Mesendoderm (in vitro differentiated cells): ENCODE measurements at regions not wholly inside any gene's neighbourhood (a gene's known extent, or its start where the extent isn't known, plus 50 kb on each side); places are given as distances from the start of the nearest gene placed in this dataset.
A peak's percentile ranks its signal among the peaks of the same experiment; 100 is the strongest.

ENCODE experiments used
- DNase-seq: peaks from one replicate; pipeline ENCODE4 v3.0.0; 2013
- H2AK5ac ChIP-seq: 2 replicates; pipeline ENCODE4 v1.6.1; 2013; ENCODE audit warnings: low read length, inconsistent platforms
- H2BK120ac ChIP-seq: 2 replicates; pipeline ENCODE4 v1.6.1; 2013; ENCODE audit warnings: low read depth, mild to moderate bottlenecking, low read length, moderate library complexity, mixed read lengths
- H2BK15ac ChIP-seq: replicated peaks from 2 replicates; pipeline ENCODE4 v1.6.1; 2013; ENCODE audit warnings: low read depth, mild to moderate bottlenecking, moderate library complexity
- H2BK5ac ChIP-seq: 2 replicates; pipeline ENCODE4 v1.6.1; 2013; ENCODE audit warnings: low read length, inconsistent platforms
- H3K18ac ChIP-seq: 2 replicates; pipeline ENCODE4 v1.6.1; 2013; ENCODE audit warnings: mild to moderate bottlenecking, low read length, mixed read lengths
- H3K23ac ChIP-seq: one replicate; pipeline ENCODE4 v1.6.1; 2013; ENCODE audit warnings: low read length
- H3K27ac ChIP-seq: 2 replicates; pipeline ENCODE4 v1.5.1; 2013; ENCODE audit warnings: low read depth, mild to moderate bottlenecking, inconsistent platforms, low read length, moderate library complexity
- H3K27me3 ChIP-seq: 2 replicates; pipeline ENCODE4 v1.6.1; 2013; ENCODE audit warnings: low read length, control low read depth, mild to moderate bottlenecking, inconsistent platforms; ENCODE audit not compliant: insufficient read depth, poor library complexity
- H3K36me3 ChIP-seq: 2 replicates; pipeline ENCODE4 v1.6.1; 2013; ENCODE audit warnings: low read length, inconsistent platforms; ENCODE audit not compliant: control insufficient read depth, insufficient read depth
- H3K4ac ChIP-seq: one replicate; pipeline ENCODE4 v1.6.1; 2013; ENCODE audit warnings: low read depth, mild to moderate bottlenecking, low read length, moderate library complexity
- H3K4me1 ChIP-seq: 2 replicates; pipeline ENCODE4 v1.6.1; 2013; ENCODE audit warnings: low read depth, low read length, inconsistent platforms; ENCODE audit not compliant: control insufficient read depth
- H3K4me2 ChIP-seq: 2 replicates; pipeline ENCODE4 v1.6.1; 2013; ENCODE audit warnings: low read length
- H3K4me3 ChIP-seq: 2 replicates; pipeline ENCODE4 v1.5.1; 2013; ENCODE audit warnings: mild to moderate bottlenecking, low read length
- H3K56ac ChIP-seq: one replicate; pipeline ENCODE4 v1.6.1; 2013; ENCODE audit warnings: low read length
- H3K79me1 ChIP-seq: 2 replicates; pipeline ENCODE4 v1.6.1; 2013; ENCODE audit warnings: low read length, inconsistent platforms
- H3K79me2 ChIP-seq: 2 replicates; pipeline ENCODE4 v1.6.1; 2013; ENCODE audit warnings: mild to moderate bottlenecking, low read length; ENCODE audit not compliant: control insufficient read depth, insufficient read depth
- H3K9ac ChIP-seq: 2 replicates; pipeline ENCODE4 v1.6.1; 2013; ENCODE audit warnings: low read length, inconsistent platforms
- H4K5ac ChIP-seq: one replicate; pipeline ENCODE4 v1.6.1; 2013; ENCODE audit warnings: low read length
- H4K8ac ChIP-seq: one replicate; pipeline ENCODE4 v1.6.1; 2013; ENCODE audit warnings: low read depth, mild to moderate bottlenecking, control low read depth, low read length, moderate library complexity
- WGBS: extraction: QIAGEN DNeasy Blood & Tissue Kit; methylation state at CpG from one replicate; pipeline ENCODE4 v1.1.7; 2013; ENCODE audit warnings: low lambda C conversion rate, missing lambda C conversion rate; ENCODE audit not compliant: insufficient coverage; ENCODE audit errors: extremely low coverage; 5-methylcytosine and 5-hydroxymethylcytosine counted together

- Histone ChIP-seq H2BK120ac (no peak overlapping the region), H2BK5ac (no peak overlapping the region), H3K56ac (no peak overlapping the region), H3K4me3 (no peak overlapping the region), H3K9ac (no peak overlapping the region), H2BK15ac (no peak overlapping the region), H3K23ac (no peak overlapping the region), H3K27me3 (no peaks in the 10 kb centered on the region), H3K79me1 (no peaks in the 10 kb centered on the region), H3K27ac (no peak overlapping the region), H3K79me2 (no peaks in the 10 kb centered on the region), H2AK5ac (no peak overlapping the region), H4K8ac (no peak overlapping the region), H3K4me2 (no peak overlapping the region), H4K5ac (no peak overlapping the region), H3K4ac (no peak overlapping the region), H3K4me1 (no peaks in the 10 kb centered on the region), H3K36me3 (no peaks in the 10 kb centered on the region), H3K18ac (no peak overlapping the region)
- no CpG with 5 or more reads among the region's 3 CpGs for WGBS
- DNase-seq = no peak
These were observed 443.9 kb downstream of the GPAT3 start for GRCh38 chr4:83979773-83980172.

DNA sequence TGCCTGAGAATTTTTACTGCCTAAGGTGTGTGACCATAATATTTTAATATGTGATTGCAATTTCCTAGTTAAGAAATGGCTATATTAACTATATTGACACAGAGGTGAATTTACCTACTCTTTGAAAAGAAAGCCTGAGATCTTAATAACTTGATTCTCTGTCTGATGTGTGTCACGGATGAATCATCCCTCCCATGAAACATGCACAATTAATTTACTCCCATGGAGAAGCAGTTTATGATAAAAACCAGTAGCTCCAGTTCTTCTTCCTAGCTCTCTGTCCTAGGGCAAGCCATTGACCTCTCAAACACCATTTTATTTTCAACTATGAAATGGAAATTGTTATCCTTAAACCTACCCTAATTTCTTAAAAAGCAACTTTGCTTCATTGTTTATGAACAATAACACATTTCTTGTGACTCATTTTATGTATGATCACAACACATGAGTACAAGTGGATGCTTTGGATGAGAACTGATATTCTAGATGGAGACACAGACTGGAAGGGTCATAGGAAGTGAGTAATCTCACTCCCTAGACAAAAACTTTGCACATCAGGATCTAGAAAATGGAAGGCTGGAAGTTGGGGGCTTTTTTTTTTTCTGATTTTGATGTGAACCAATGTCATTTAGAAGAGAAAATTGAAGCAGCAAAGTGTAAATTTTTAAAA lies 438.3 kb downstream of the GPAT3 start:
- Histone ChIP-seq H3K56ac (no peak overlapping the region), H3K4me2 (no peak overlapping the region), H2BK15ac (no peak overlapping the region), H3K4ac (no peak overlapping the region), H2BK5ac (no peak overlapping the region), H3K9ac (no peak overlapping the region), H3K79me2 (no peaks in the 10 kb centered on the region), H2BK120ac (no peak overlapping the region), H3K79me1 (no peaks in the 10 kb centered on the region), H3K27me3 (no peaks in the 10 kb centered on the region), H3K4me3 (no peak overlapping the region), H4K5ac (no peak overlapping the region), H3K4me1 (no peaks in the 10 kb centered on the region), H2AK5ac (no peak overlapping the region), H3K36me3 (no peaks in the 10 kb centered on the region), H3K23ac (no peak overlapping the region), H3K18ac (no peak overlapping the region), H3K27ac (no peak overlapping the region), H4K8ac (no peak overlapping the region)
- WGBS = no CpG with 5 or more reads among the region's 1 CpG
- no peak for DNase-seq

- Histone ChIP-seq H3K79me2 (no peaks in the 10 kb centered on the region), H3K23ac (no peak overlapping the region), H3K36me3 (no peaks in the 10 kb centered on the region), H3K56ac (no peak overlapping the region), H3K4ac (no peak overlapping the region), H2BK120ac (no peak overlapping the region), H3K4me3 (no peak overlapping the region), H3K27ac (no peak overlapping the region), H3K4me2 (no peak overlapping the region), H3K4me1 (no peaks in the 10 kb centered on the region), H2BK5ac (no peak overlapping the region), H2AK5ac (no peak overlapping the region), H2BK15ac (no peak overlapping the region), H4K5ac (no peak overlapping the region), H3K27me3 (no peaks in the 10 kb centered on the region), H3K9ac (no peak overlapping the region), H3K79me1 (no peaks in the 10 kb centered on the region), H4K8ac (no peak overlapping the region), H3K18ac (no peak overlapping the region)
- WGBS = no CpG with 5 or more reads among the region's 3 CpGs
- DNase-seq = peak; percentile 53
These were observed 429.2 kb downstream of the GPAT3 start for GRCh38 chr4:83964996-83965541.

DNA sequence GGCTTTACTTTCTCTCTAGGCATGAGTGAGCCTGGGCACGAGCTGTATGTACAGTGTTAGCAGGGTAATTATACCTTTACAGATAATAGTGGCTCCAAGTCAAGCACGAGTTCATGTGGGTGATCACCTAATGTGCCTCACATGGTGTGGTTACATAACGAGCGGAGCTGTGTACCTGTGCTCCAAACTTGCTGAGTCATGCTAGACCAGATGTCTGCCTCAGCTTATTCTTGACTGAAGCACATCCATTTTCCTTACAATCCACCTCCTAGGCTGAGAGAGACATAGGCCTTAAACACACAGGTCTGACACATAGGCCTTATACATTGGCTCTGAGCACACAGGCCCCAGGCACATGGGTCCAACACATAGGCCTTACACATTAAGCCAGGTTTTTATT lies 426.6 kb downstream of the GPAT3 start:
- Histone ChIP-seq H3K79me1 (no peaks in the 10 kb centered on the region), H3K79me2 (no peaks in the 10 kb centered on the region), H3K27me3 (no peaks in the 10 kb centered on the region), H3K4me3 (no peak overlapping the region), H3K4me1 (no peaks in the 10 kb centered on the region), H2BK120ac (no peak overlapping the region), H3K18ac (no peak overlapping the region), H3K9ac (no peak overlapping the region), H3K4me2 (no peak overlapping the region), H3K4ac (no peak overlapping the region), H3K36me3 (no peaks in the 10 kb centered on the region), H2BK15ac (no peak overlapping the region), H2BK5ac (no peak overlapping the region), H3K23ac (no peak overlapping the region), H3K56ac (no peak overlapping the region), H3K27ac (no peak overlapping the region), H4K5ac (no peak overlapping the region), H2AK5ac (no peak overlapping the region), H4K8ac (no peak overlapping the region)
- DNase-seq = no peak
- no CpG with 5 or more reads among the region's 4 CpGs for WGBS

DNA sequence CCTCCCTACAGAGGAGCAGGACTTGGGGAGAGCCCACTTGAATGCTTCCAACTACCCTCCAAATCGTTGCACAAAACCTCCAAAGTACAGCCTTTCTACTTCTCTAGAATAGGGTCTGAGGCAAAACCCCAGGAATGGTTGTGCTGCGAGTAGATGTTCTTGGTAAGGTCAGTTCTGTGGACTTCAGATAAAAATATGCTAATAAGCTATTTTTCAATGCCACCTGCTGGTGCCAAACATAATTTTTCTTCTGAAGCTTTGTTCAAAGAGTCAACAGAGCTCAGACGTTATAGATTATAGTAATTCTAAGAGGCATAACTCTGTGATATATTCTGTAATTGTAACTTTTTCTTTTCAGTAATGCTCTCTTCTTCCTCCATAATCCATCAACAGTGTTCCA lies 425.7 kb downstream of the GPAT3 start:
- H3K4me1 ChIP-seq = no peaks in the 10 kb centered on the region
- no peak overlapping the region for H4K8ac ChIP-seq
- no peak overlapping the region for H3K4me2 ChIP-seq
- no peaks in the 10 kb centered on the region for H3K27me3 ChIP-seq
- no peak overlapping the region for H3K27ac ChIP-seq
- no peak overlapping the region for H3K18ac ChIP-seq
- no peaks in the 10 kb centered on the region for H3K79me1 ChIP-seq
- no peaks in the 10 kb centered on the region for H3K79me2 ChIP-seq
- no peak overlapping the region for H3K4ac ChIP-seq
- H3K9ac ChIP-seq = no peak overlapping the region
- H2AK5ac ChIP-seq = no peak overlapping the region
- no peak overlapping the region for H4K5ac ChIP-seq
- no peak overlapping the region for H3K23ac ChIP-seq
- no peak for DNase-seq
- H2BK120ac ChIP-seq = no peak overlapping the region
- H2BK5ac ChIP-seq = no peak overlapping the region
- H3K36me3 ChIP-seq = no peaks in the 10 kb centered on the region
- H2BK15ac ChIP-seq = no peak overlapping the region
- whole genome bisulfite sequencing = no CpG with 5 or more reads among the region's 3 CpGs
- no peak overlapping the region for H3K4me3 ChIP-seq
- no peak overlapping the region for H3K56ac ChIP-seq

GRCh38 chr4:83959160-83959559 lies 423.3 kb downstream of the GPAT3 start:
- no peak overlapping the region for H2BK120ac ChIP-seq
- no CpG with 5 or more reads among the region's 5 CpGs for WGBS

More at GRCh38 chr4:83959160-83959559, 423.3 kb downstream of the GPAT3 start:
- no peak overlapping the region for H3K23ac ChIP-seq
- no peaks in the 10 kb centered on the region for H3K4me1 ChIP-seq
- H3K36me3 ChIP-seq = no peaks in the 10 kb centered on the region
- H3K4ac ChIP-seq = no peak overlapping the region
- H3K9ac ChIP-seq = no peak overlapping the region
- H2BK15ac ChIP-seq = no peak overlapping the region
- no peak overlapping the region for H4K8ac ChIP-seq
- H2BK5ac ChIP-seq = no peak overlapping the region
- no peak overlapping the region for H3K18ac ChIP-seq
- H3K4me2 ChIP-seq = no peak overlapping the region
- no peaks in the 10 kb centered on the region for H3K79me1 ChIP-seq
- no peaks in the 10 kb centered on the region for H3K79me2 ChIP-seq
- H3K56ac ChIP-seq = no peak overlapping the region
- H3K4me3 ChIP-seq = no peak overlapping the region
- no peak overlapping the region for H3K27ac ChIP-seq
- H2AK5ac ChIP-seq = no peak overlapping the region
- no peaks in the 10 kb centered on the region for H3K27me3 ChIP-seq
- no peak for DNase-seq
- H4K5ac ChIP-seq = no peak overlapping the region
